ENCODE measurements at regions not wholly inside any gene's neighbourhood (a gene's known extent, or its start where the extent isn't known, plus 50 kb on each side); places are given as distances from the start of the nearest gene placed in this dataset.

GRCh38 chr5:82404382-82404945, 126.3 kb upstream of the RPS23 start:
- H3K9ac ChIP-seq (ENCODE audit: low read depth, low read length) = no peak overlapping the region
- H3K36me3 ChIP-seq (ENCODE audit: insufficient read depth, low read length) = no peaks in the 10 kb centered on the region
- peaks cover 3% of the 10 kb centered on the region for H3K4me1 ChIP-seq (ENCODE audit: insufficient read depth, low read length)
- peaks cover 13% of the 10 kb centered on the region; the same call in 1 of the 2 replicates for H3K9me3 ChIP-seq (ENCODE audit: control insufficient read depth, insufficient read depth, low read length)

- Histone ChIP-seq H3K9me3 (ENCODE audit: control insufficient read depth, insufficient read depth, low read length) (peaks cover 13% of the 10 kb centered on the region; the same call in 1 of the 2 replicates), H3K9ac (ENCODE audit: low read depth, low read length) (no peak overlapping the region), H3K4me1 (ENCODE audit: insufficient read depth, low read length) (peaks cover 3% of the 10 kb centered on the region), H3K36me3 (ENCODE audit: insufficient read depth, low read length) (no peaks in the 10 kb centered on the region)
These were observed 125.6 kb upstream of the RPS23 start for GRCh38 chr5:82403724-82404123.

- H3K9me3 ChIP-seq (ENCODE audit: control insufficient read depth, insufficient read depth, low read length) = peaks cover 13% of the 10 kb centered on the region; the same call in 1 of the 2 replicates
These were observed 124.9 kb upstream of the RPS23 start for GRCh38 chr5:82403026-82403425.

GRCh38 chr5:82399111-82399510, 121.0 kb upstream of the RPS23 start:
- no peak overlapping the region for H3K9ac ChIP-seq (ENCODE audit: low read depth, low read length)
- 0 out of 2 replicates have a peak, but pooled peaks cover under 1% of the 10 kb centered on the region for H3K9me3 ChIP-seq (ENCODE audit: control insufficient read depth, insufficient read depth, low read length)
- H3K36me3 ChIP-seq (ENCODE audit: insufficient read depth, low read length) = no peaks in the 10 kb centered on the region
- 0 out of 2 replicates have a peak, but pooled peaks cover 3% of the 10 kb centered on the region for H3K4me1 ChIP-seq (ENCODE audit: insufficient read depth, low read length)

More at GRCh38 chr5:82403026-82403425, 124.9 kb upstream of the RPS23 start:
- H3K9ac ChIP-seq (ENCODE audit: low read depth, low read length) = no peak overlapping the region
- H3K4me1 ChIP-seq (ENCODE audit: insufficient read depth, low read length) = peaks cover 3% of the 10 kb centered on the region
- no peaks in the 10 kb centered on the region for H3K36me3 ChIP-seq (ENCODE audit: insufficient read depth, low read length)

- Histone ChIP-seq H3K9ac (ENCODE audit: low read depth, low read length) (no peak overlapping the region), H3K36me3 (ENCODE audit: insufficient read depth, low read length) (no peaks in the 10 kb centered on the region), H3K9me3 (ENCODE audit: control insufficient read depth, insufficient read depth, low read length) (no peaks in the 10 kb centered on the region), H3K4me1 (ENCODE audit: insufficient read depth, low read length) (0 out of 2 replicates have a peak, but pooled peaks cover 3% of the 10 kb centered on the region)
These were observed 119.7 kb upstream of the RPS23 start for GRCh38 chr5:82397741-82398320.

- Histone ChIP-seq H3K9me3 (ENCODE audit: control insufficient read depth, insufficient read depth, low read length) (no peaks in the 10 kb centered on the region), H3K9ac (ENCODE audit: low read depth, low read length) (no peak overlapping the region), H3K4me1 (ENCODE audit: insufficient read depth, low read length) (0 out of 2 replicates have a peak, but pooled peaks cover 3% of the 10 kb centered on the region), H3K36me3 (ENCODE audit: insufficient read depth, low read length) (no peaks in the 10 kb centered on the region)
These were observed 118.8 kb upstream of the RPS23 start for GRCh38 chr5:82396871-82397514.

GRCh38 chr5:82396396-82396795, 118.2 kb upstream of the RPS23 start:
- no peak overlapping the region for H3K9ac ChIP-seq (ENCODE audit: low read depth, low read length)
- no peaks in the 10 kb centered on the region for H3K9me3 ChIP-seq (ENCODE audit: control insufficient read depth, insufficient read depth, low read length)
- 0 out of 2 replicates have a peak, but pooled peaks cover 3% of the 10 kb centered on the region for H3K4me1 ChIP-seq (ENCODE audit: insufficient read depth, low read length)
- no peaks in the 10 kb centered on the region for H3K36me3 ChIP-seq (ENCODE audit: insufficient read depth, low read length)

GRCh38 chr5:82393951-82394350, 115.8 kb upstream of the RPS23 start:
- Histone ChIP-seq H3K36me3 (ENCODE audit: insufficient read depth, low read length) (no peaks in the 10 kb centered on the region), H3K4me1 (ENCODE audit: insufficient read depth, low read length) (0 out of 2 replicates have a peak, but pooled peaks cover 3% of the 10 kb centered on the region), H3K9ac (ENCODE audit: low read depth, low read length) (no peak overlapping the region), H3K9me3 (ENCODE audit: control insufficient read depth, insufficient read depth, low read length) (no peaks in the 10 kb centered on the region)

- H3K4me1 ChIP-seq (ENCODE audit: insufficient read depth, low read length) = no peaks in the 10 kb centered on the region
- H3K9ac ChIP-seq (ENCODE audit: low read depth, low read length) = no peak overlapping the region
- no peaks in the 10 kb centered on the region for H3K36me3 ChIP-seq (ENCODE audit: insufficient read depth, low read length)
- no peaks in the 10 kb centered on the region for H3K9me3 ChIP-seq (ENCODE audit: control insufficient read depth, insufficient read depth, low read length)
These were observed 111.9 kb upstream of the RPS23 start for GRCh38 chr5:82390088-82390487.

- Histone ChIP-seq H3K9me3 (ENCODE audit: control insufficient read depth, insufficient read depth, low read length) (no peaks in the 10 kb centered on the region), H3K9ac (ENCODE audit: low read depth, low read length) (no peak overlapping the region), H3K4me1 (ENCODE audit: insufficient read depth, low read length) (no peaks in the 10 kb centered on the region), H3K36me3 (ENCODE audit: insufficient read depth, low read length) (no peaks in the 10 kb centered on the region)
These were observed 111.2 kb upstream of the RPS23 start for GRCh38 chr5:82389347-82389746.

GRCh38 chr5:82388181-82388580, 110.0 kb upstream of the RPS23 start:
- H3K36me3 ChIP-seq (ENCODE audit: insufficient read depth, low read length) = no peaks in the 10 kb centered on the region
- no peak overlapping the region for H3K9ac ChIP-seq (ENCODE audit: low read depth, low read length)
- H3K4me1 ChIP-seq (ENCODE audit: insufficient read depth, low read length) = no peaks in the 10 kb centered on the region
- no peaks in the 10 kb centered on the region for H3K9me3 ChIP-seq (ENCODE audit: control insufficient read depth, insufficient read depth, low read length)

GRCh38 chr5:82387819-82388166, 109.6 kb upstream of the RPS23 start:
- Histone ChIP-seq H3K36me3 (ENCODE audit: insufficient read depth, low read length) (no peaks in the 10 kb centered on the region), H3K4me1 (ENCODE audit: insufficient read depth, low read length) (no peaks in the 10 kb centered on the region), H3K9me3 (ENCODE audit: control insufficient read depth, insufficient read depth, low read length) (no peaks in the 10 kb centered on the region), H3K9ac (ENCODE audit: low read depth, low read length) (no peak overlapping the region)

GRCh38 chr5:82387001-82387818, 109.1 kb upstream of the RPS23 start:
- Histone ChIP-seq H3K36me3 (ENCODE audit: insufficient read depth, low read length) (no peaks in the 10 kb centered on the region), H3K4me1 (ENCODE audit: insufficient read depth, low read length) (no peaks in the 10 kb centered on the region), H3K9me3 (ENCODE audit: control insufficient read depth, insufficient read depth, low read length) (no peaks in the 10 kb centered on the region), H3K9ac (ENCODE audit: low read depth, low read length) (no peak overlapping the region)

- H3K4me1 ChIP-seq (ENCODE audit: insufficient read depth, low read length) = no peaks in the 10 kb centered on the region
- no peak overlapping the region for H3K9ac ChIP-seq (ENCODE audit: low read depth, low read length)
- H3K36me3 ChIP-seq (ENCODE audit: insufficient read depth, low read length) = no peaks in the 10 kb centered on the region
- H3K9me3 ChIP-seq (ENCODE audit: control insufficient read depth, insufficient read depth, low read length) = no peaks in the 10 kb centered on the region
These were observed 108.4 kb upstream of the RPS23 start for GRCh38 chr5:82386576-82386975.

All from ES-I3 (cell line).